ENCODE measurements at regions not wholly inside any gene's neighbourhood (a gene's known extent, or its start where the extent isn't known, plus 50 kb on each side); places are given as distances from the start of the nearest gene placed in this dataset.

DNA sequence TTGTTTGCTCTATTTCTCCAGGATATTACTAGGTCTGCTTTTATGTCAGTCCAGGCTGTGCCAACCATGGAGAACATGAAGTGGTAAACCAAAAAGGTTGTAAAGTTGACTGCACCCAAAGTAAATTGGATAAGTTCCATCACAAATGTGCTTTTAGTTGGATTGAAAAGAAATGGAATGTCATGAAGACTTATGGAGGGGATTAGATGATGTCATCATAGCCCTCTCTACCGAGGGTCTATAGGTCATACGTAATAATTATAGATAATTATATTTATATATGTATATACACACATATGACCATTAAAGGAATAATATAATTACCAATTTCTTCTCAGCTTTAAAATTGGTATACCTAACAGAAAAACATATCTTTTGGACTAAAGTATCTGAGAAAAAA is 714.9 kb downstream of the NOVA1 start:
- TF ChIP-seq, protein P1, sequence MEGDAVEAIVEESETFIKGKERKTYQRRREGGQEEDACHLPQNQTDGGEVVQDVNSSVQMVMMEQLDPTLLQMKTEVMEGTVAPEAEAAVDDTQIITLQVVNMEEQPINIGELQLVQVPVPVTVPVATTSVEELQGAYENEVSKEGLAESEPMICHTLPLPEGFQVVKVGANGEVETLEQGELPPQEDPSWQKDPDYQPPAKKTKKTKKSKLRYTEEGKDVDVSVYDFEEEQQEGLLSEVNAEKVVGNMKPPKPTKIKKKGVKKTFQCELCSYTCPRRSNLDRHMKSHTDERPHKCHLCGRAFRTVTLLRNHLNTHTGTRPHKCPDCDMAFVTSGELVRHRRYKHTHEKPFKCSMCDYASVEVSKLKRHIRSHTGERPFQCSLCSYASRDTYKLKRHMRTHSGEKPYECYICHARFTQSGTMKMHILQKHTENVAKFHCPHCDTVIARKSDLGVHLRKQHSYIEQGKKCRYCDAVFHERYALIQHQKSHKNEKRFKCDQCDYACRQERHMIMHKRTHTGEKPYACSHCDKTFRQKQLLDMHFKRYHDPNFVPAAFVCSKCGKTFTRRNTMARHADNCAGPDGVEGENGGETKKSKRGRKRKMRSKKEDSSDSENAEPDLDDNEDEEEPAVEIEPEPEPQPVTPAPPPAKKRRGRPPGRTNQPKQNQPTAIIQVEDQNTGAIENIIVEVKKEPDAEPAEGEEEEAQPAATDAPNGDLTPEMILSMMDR (IDR thresholded peaks at IDR 0.05; ENCODE audit: low read depth, low read length, missing control alignments), result no peak
- H3K27me3 ChIP-seq (replicated peaks), result no peaks in the 10 kb centered on the region
- no peaks in the 10 kb centered on the region for H3K36me3 ChIP-seq (replicated peaks)
- in situ Hi-C loops (cut with HindIII; ENCODE audit: low pct_ligation_motif_present, low sequenced_read_pairs), result no loop called here
- DNase-seq, result no peak
- H3K27ac ChIP-seq, result no peak overlapping the region
- H3K4me3 ChIP-seq (ENCODE audit: low read depth, low read length), result no peak overlapping the region

DNA sequence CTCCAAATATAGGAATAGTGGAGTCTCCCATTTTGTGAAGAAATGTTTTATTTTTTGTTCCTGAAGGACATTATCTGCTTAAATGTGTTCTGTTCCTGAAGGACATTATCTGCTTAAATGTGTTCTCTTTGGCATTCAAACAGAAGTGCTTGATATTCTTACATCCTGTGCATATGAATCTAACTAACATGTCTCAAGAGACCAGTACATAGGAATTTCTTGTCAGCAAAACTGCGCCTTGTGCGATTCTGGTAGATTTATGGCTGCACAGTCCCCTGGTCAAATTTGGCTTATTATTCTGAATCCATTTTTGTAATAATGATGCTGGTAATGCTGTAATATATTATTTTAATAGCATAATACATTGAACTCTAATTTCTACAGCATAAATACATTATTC is 722.4 kb downstream of the NOVA1 start:
- in situ Hi-C loops (cut with HindIII; ENCODE audit: low pct_ligation_motif_present, low sequenced_read_pairs), result no loop called here
- no peak for DNase-seq
- H3K4me3 ChIP-seq (ENCODE audit: low read depth, low read length), result no peak overlapping the region
- no peaks in the 10 kb centered on the region for H3K27me3 ChIP-seq (replicated peaks)
- H3K27ac ChIP-seq, result no peak overlapping the region
- H3K36me3 ChIP-seq (replicated peaks), result no peaks in the 10 kb centered on the region
- TF ChIP-seq, protein P1 (IDR thresholded peaks at IDR 0.05; ENCODE audit: low read depth, low read length, missing control alignments), result no peak

DNA sequence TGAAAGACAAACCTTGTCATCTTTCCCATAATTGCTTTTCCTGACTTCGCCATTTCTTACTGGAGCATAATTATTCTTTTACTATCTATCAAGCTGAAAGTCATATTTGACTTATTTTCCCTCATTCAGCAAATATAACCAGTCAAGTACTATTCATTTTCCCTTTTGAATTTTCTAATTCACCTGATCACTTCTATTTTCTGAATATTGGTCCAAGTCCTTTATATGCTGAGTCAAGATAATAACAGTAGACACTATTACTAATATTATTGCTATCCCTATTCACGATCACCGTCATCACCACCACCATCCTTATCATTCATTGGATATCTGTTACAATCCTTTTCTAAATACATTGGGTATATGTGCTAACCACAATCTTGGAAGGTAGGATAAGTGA is 728.0 kb downstream of the NOVA1 start:
- H3K36me3 ChIP-seq (replicated peaks), result no peaks in the 10 kb centered on the region
- TF ChIP-seq, protein P1 (IDR thresholded peaks at IDR 0.05; ENCODE audit: low read depth, low read length, missing control alignments), result no peak
- in situ Hi-C loops (cut with HindIII; ENCODE audit: low pct_ligation_motif_present, low sequenced_read_pairs), result no loop called here
- H3K4me3 ChIP-seq (ENCODE audit: low read depth, low read length), result no peak overlapping the region
- H3K27me3 ChIP-seq (replicated peaks), result no peaks in the 10 kb centered on the region
- DNase-seq, result no peak
- H3K27ac ChIP-seq, result no peak overlapping the region

DNA sequence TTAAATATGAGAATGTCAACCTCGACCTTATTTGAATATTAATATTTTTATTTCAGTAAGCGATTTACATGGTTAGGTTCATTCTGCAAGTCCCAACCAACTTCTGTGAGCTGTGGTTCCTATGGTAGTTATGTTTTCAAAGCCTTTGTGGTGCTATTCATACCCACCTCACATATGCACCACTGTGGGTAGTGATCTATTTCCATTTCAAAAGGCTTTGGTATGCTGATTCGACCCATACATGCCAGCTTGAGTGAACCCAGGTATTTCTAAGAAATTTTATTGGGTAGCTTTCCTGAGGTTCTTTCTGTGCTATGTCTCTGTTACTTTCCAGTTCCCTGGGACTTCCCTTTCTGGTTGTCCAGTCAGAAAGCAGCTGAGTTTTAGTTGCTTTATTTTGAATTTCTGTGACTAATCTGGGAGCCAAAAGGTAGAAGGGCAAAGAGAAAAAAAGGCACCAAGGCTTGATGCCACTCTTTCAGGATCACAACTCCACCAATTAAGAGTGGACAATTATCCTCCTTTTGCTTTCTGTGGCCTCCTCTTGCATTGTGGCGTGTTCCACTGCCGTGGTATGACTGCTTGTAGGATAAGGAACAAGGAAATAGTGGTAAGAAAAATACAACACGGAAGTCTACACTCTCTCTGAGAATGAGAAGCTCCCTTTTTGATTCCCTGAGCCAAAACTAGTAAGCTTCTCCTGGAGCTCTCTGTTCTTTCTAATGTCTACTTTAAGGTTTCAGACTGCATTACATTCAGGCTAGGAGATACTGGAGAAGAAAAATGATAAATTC is 729.1 kb downstream of the NOVA1 start:
- no peak overlapping the region for H3K27ac ChIP-seq
- in situ Hi-C loops (cut with HindIII; ENCODE audit: low pct_ligation_motif_present, low sequenced_read_pairs), result no loop called here
- no peak for DNase-seq
- H3K36me3 ChIP-seq (replicated peaks), result no peaks in the 10 kb centered on the region
- no peaks in the 10 kb centered on the region for H3K27me3 ChIP-seq (replicated peaks)
- no peak overlapping the region for H3K4me3 ChIP-seq (ENCODE audit: low read depth, low read length)
- TF ChIP-seq, protein P1 (IDR thresholded peaks at IDR 0.05; ENCODE audit: low read depth, low read length, missing control alignments), result no peak

DNA sequence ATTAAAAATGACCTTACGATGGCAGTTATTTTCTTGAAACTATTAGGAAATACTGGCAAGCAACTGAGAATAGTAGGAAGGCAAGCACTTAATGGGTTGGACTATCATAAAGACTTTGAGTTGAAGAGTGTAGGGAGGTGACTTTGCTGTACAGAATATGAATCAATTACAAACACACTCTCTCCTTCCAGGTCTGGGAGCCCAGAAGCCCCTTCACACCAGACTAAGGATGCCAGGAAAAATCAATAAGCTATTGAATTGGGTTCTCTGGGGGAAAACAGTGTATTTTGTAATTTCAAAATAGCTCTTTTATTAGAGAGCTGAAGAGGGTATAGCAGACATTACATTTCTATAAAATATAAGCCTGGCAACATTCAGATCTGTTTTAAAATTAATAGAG is 736.4 kb downstream of the NOVA1 start:
- in situ Hi-C loops (cut with HindIII; ENCODE audit: low pct_ligation_motif_present, low sequenced_read_pairs), result no loop called here
- no peaks in the 10 kb centered on the region for H3K36me3 ChIP-seq (replicated peaks)
- no peak for DNase-seq
- no peak overlapping the region for H3K4me3 ChIP-seq (ENCODE audit: low read depth, low read length)
- TF ChIP-seq, protein P1 (IDR thresholded peaks at IDR 0.05; ENCODE audit: low read depth, low read length, missing control alignments), result no peak
- no peak overlapping the region for H3K27ac ChIP-seq
- H3K27me3 ChIP-seq (replicated peaks), result no peaks in the 10 kb centered on the region

DNA sequence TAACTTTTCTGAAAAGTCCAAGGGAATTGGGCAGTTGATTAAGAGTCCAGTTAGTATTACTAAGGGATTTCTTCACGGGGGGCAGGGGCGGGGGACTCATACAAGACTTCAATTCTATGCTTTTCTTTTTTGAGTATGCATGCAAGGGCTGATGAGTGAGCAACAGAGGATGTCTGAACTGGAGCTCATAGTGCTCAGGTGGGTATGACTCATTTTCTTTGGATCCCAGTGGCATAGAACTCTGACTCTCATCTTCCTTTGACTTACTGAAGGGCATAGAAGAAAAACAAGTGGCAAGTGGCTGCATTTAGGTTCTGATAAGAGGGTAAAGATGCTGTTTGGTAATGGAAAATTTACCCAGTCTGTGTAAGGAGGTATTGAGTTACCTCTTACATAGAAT is 749.2 kb downstream of the NOVA1 start:
- no peak for DNase-seq
- TF ChIP-seq, protein P1 (IDR thresholded peaks at IDR 0.05; ENCODE audit: low read depth, low read length, missing control alignments), result no peak
- in situ Hi-C loops (cut with HindIII; ENCODE audit: low pct_ligation_motif_present, low sequenced_read_pairs), result no loop called here
- Histone ChIP-seq H3K4me3 (ENCODE audit: low read depth, low read length) (no peak overlapping the region), H3K27ac (no peak overlapping the region), H3K27me3 (replicated peaks) (no peaks in the 10 kb centered on the region), H3K36me3 (replicated peaks) (no peaks in the 10 kb centered on the region)

Measured in brain microvascular endothelial cell (primary cell).